ENCODE measurements at regions not wholly inside any gene's neighbourhood (a gene's known extent, or its start where the extent isn't known, plus 50 kb on each side); places are given as distances from the start of the nearest gene placed in this dataset.

GRCh38 chr1:189289346-189289745 lies 1188.3 kb downstream of the BRINP3 start:
- TF ChIP-seq CTCF (IDR thresholded peaks at IDR 0.05 in 8 of 11, conservative IDR thresholded peaks at IDR 0.05 in 3 of 11) = no peak
- TF ChIP-seq POLR2A (IDR thresholded peaks at IDR 0.05) = no peak
- 79 to 90% (median 83%) methylated on average over 3 of the region's 3 CpGs for WGBS, 5 donors
- H3K27ac ChIP-seq = no peak overlapping the region
- H3K36me3 ChIP-seq = no peaks in the 10 kb centered on the region
- intact Hi-C loops (cut with DNase I; ENCODE audit: low total_unique reads) = no loop called here
- no peaks in the 10 kb centered on the region for H3K27me3 ChIP-seq (replicated peaks in 1 of 7)
- DNase-seq = no peak
- no peaks in the 10 kb centered on the region for H3K4me1 ChIP-seq
- H3K9me3 ChIP-seq = peaks cover 0 to 5% (median 0%) of the 10 kb centered on the region in 8 donors
- H3K4me3 ChIP-seq = no peak overlapping the region

- Histone ChIP-seq H3K36me3 (no peaks in the 10 kb centered on the region), H3K9me3 (peaks cover 0 to 7% (median 0%) of the 10 kb centered on the region in 8 donors), H3K4me1 (no peaks in the 10 kb centered on the region), H3K27me3 (replicated peaks in 1 of 7) (no peaks in the 10 kb centered on the region), H3K4me3 (no peak overlapping the region), H3K27ac (no peak overlapping the region)
- TF ChIP-seq CTCF (IDR thresholded peaks at IDR 0.05 in 8 of 11, conservative IDR thresholded peaks at IDR 0.05 in 3 of 11) (no peak), POLR2A (IDR thresholded peaks at IDR 0.05) (no peak)
- intact Hi-C loops (cut with DNase I; ENCODE audit: low total_unique reads) = no loop called here
- 67 to 75% (median 68%) methylated on average over 4 of the region's 4 CpGs for WGBS, 5 donors
- DNase-seq = no peak
Measured at GRCh38 chr1:189301235-189301634, 1176.4 kb downstream of the BRINP3 start.

GRCh38 chr1:189305279-189305678 lies 1172.4 kb downstream of the BRINP3 start:
- intact Hi-C loops (cut with DNase I; ENCODE audit: low total_unique reads) = no loop called here
- no peak overlapping the region for H3K4me3 ChIP-seq
- H3K4me1 ChIP-seq = no peaks in the 10 kb centered on the region
- 65 to 86% (median 78%) methylated on average over 2 of the region's 2 CpGs for WGBS, 5 donors
- H3K27me3 ChIP-seq (replicated peaks in 1 of 7) = no peaks in the 10 kb centered on the region
- TF ChIP-seq POLR2AphosphoS5 (IDR thresholded peaks at IDR 0.05) (no peak), CTCF (IDR thresholded peaks at IDR 0.05 in 8 of 11, conservative IDR thresholded peaks at IDR 0.05 in 3 of 11) (no peak), POLR2A (IDR thresholded peaks at IDR 0.05) (no peak)
- no peak for DNase-seq
- no peak overlapping the region for H3K27ac ChIP-seq
- peaks cover 0 to 7% (median 0%) of the 10 kb centered on the region in 8 donors for H3K9me3 ChIP-seq
- no peaks in the 10 kb centered on the region for H3K36me3 ChIP-seq

GRCh38 chr1:189311915-189312314 lies 1165.7 kb downstream of the BRINP3 start:
- H3K27ac ChIP-seq = no peak overlapping the region
- DNase-seq = no peak
- H3K9me3 ChIP-seq = peaks cover 0 to 8% (median 2%) of the 10 kb centered on the region in 8 donors
- no peaks in the 10 kb centered on the region for H3K27me3 ChIP-seq (replicated peaks in 1 of 7)
- no peak for TF ChIP-seq CTCF (IDR thresholded peaks at IDR 0.05 in 8 of 11, conservative IDR thresholded peaks at IDR 0.05 in 3 of 11)
- no peak for TF ChIP-seq POLR2AphosphoS5 (IDR thresholded peaks at IDR 0.05)
- TF ChIP-seq POLR2A (IDR thresholded peaks at IDR 0.05) = no peak
- no peaks in the 10 kb centered on the region for H3K4me1 ChIP-seq
- intact Hi-C loops (cut with DNase I; ENCODE audit: low total_unique reads) = no loop called here
- no peak overlapping the region for H3K4me3 ChIP-seq
- WGBS, 5 donors = 67 to 87% (median 82%) methylated on average over 2 of the region's 2 CpGs
- H3K36me3 ChIP-seq = no peaks in the 10 kb centered on the region
